ENCODE measurements at regions not wholly inside any gene's neighbourhood (a gene's known extent, or its start where the extent isn't known, plus 50 kb on each side); places are given as distances from the start of the nearest gene placed in this dataset.

DNA sequence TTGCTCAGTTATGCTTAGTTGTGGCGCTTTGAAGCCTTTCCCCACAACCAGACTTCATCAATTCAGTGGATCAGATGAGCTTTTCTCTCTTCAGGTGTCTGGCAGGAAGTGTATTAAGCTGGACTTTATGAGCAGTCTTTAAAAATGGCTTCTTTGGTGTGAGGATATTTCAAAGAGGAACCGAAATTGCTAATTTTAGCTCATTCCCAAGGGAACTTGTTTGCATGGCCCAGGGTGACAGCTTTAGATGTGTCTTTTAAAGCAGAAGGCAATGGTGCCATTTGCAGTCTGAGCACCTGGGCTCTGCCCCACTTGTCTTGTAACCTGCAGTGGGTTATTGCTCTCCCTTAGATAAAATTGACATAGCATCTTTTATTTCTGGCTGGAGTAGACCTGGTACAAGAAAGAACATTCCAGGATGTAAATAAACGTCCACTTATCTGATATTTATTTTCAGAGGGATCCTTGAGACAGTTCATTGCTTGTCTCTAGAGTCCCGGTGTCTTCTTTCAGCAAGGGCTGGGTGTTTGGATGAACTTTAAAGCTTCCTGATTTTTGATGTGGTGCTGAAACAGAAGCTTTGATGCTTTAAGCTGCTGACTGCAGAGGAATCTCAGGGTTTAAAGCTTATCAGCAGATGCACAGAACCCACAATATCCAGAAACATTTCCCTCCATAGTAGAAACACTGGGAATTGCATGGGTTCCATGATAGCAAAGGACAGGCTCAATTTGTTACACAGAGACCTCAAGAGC, 241.7 kb downstream of the ADGRL2 start:
- no peak overlapping the region for H3K4me3 ChIP-seq (ENCODE audit: low read depth, low read length)
- no peak for DNase-seq (ENCODE audit: low read depth)
- TF ChIP-seq CTCF (IDR thresholded peaks at IDR 0.05; ENCODE audit: insufficient read depth, low read length) = no peak
